SK-N-SH (cell line): ENCODE measurements at regions not wholly inside any gene's neighbourhood (a gene's known extent, or its start where the extent isn't known, plus 50 kb on each side); places are given as distances from the start of the nearest gene placed in this dataset.

Experiments
- CTCF ChIA-PET: fragments of 300-600, 350-600 bp; formaldehyde crosslinking; extraction: SDS; loops from one replicate; lab custom pipeline; 2021; lab: Yijun Ruan, JAX
- POLR2A ChIA-PET: fragments of 350-600 bp; sonication (Branson Sonifier 250); formaldehyde crosslinking; extraction: SDS; loops from one replicate; lab custom pipeline; 2020; ENCODE audit warnings: antibody characterized with exemption, inconsistent platforms; lab: Yijun Ruan, JAX
- DNase-seq: peaks from one replicate; pipeline ENCODE4 v3.0.0; 2012
- H2AFZ ChIP-seq: fragments of 200-600 bp; sonication (generic); 2 replicates; pipeline ENCODE4 v1.8.1; 2016; ENCODE audit warnings: antibody characterized with exemption, mild to moderate bottlenecking, low read depth
- H3F3A ChIP-seq: fragments of 200-600 bp; sonication (generic); replicated peaks from 2 replicates; pipeline ENCODE3; 2016; ENCODE audit warnings: antibody characterized with exemption, mild to moderate bottlenecking; ENCODE audit not compliant: insufficient read depth
- H3K27ac ChIP-seq, 2 experiments: fragments of 200-500 bp in 1 of 2; fragments of 200-600 bp in 1 of 2; sonication (Bioruptor generic) in 1 of 2; sonication (generic), shearing (Covaris generic) in 1 of 2; 2 replicates each; pipeline versions ENCODE4 v1.5.1 to v1.6.1; 2014 to 2016; ENCODE audit warnings: low read depth in 2 of 2, inconsistent platforms in 1 of 2, low read length in 1 of 2, mild to moderate bottlenecking in 1 of 2, mixed read lengths in 1 of 2
- H3K27me3 ChIP-seq: fragments of 200-600 bp; sonication (generic), shearing (Covaris generic); 2 replicates; pipeline ENCODE4 v1.6.1; 2016; ENCODE audit warnings: mixed run types; ENCODE audit not compliant: insufficient read depth
- H3K36me3 ChIP-seq, 2 experiments: fragments of 200-500 bp in 1 of 2; fragments of 200-600 bp in 1 of 2; sonication (Bioruptor generic) in 1 of 2; sonication (generic) in 1 of 2; replicated peaks in 1 of 2; 2 replicates each; pipeline versions ENCODE3 to v1.5.1; 2014 to 2016; ENCODE audit warnings: low read length in 1 of 2, mild to moderate bottlenecking in 1 of 2; ENCODE audit not compliant: insufficient read depth in 2 of 2, control insufficient read depth in 1 of 2
- H3K4me1 ChIP-seq, 2 experiments: fragments of 200-500 bp in 1 of 2; fragments of 200-600 bp in 1 of 2; sonication (Bioruptor generic) in 1 of 2; sonication (generic), shearing (Covaris generic) in 1 of 2; 2 replicates each; pipeline versions ENCODE4 v1.5.1 to v1.6.1; 2014 to 2016; ENCODE audit warnings: low read depth in 1 of 2, low read length in 1 of 2, mixed run types in 1 of 2; ENCODE audit not compliant: insufficient read depth in 2 of 2, control insufficient read depth in 1 of 2
- H3K4me2 ChIP-seq: fragments of 200-600 bp; sonication (generic), shearing (Covaris generic); 2 replicates; pipeline ENCODE4 v1.6.1; 2017; ENCODE audit warnings: mixed run types
- H3K4me3 ChIP-seq, 2 experiments: fragments of 200-500 bp in 1 of 2; fragments of 200-600 bp in 1 of 2; sonication (Bioruptor generic) in 1 of 2; sonication (generic), shearing (Covaris generic) in 1 of 2; 2 replicates each; pipeline versions ENCODE4 v1.5.1 to v1.8.1; 2014 to 2016; ENCODE audit warnings: low read depth in 2 of 2, inconsistent platforms in 1 of 2, low read length in 1 of 2, mild to moderate bottlenecking in 1 of 2, mixed read lengths in 1 of 2, moderate library complexity in 1 of 2
- H3K79me2 ChIP-seq: fragments of 200-600 bp; sonication (generic); 2 replicates; pipeline ENCODE4 v1.8.1; 2017; ENCODE audit warnings: mild to moderate bottlenecking; ENCODE audit not compliant: insufficient read depth
- H3K9ac ChIP-seq: fragments of 200-600 bp; sonication (generic); 2 replicates; pipeline ENCODE4 v1.6.1; 2017; ENCODE audit warnings: mixed run types
- H3K9me2 ChIP-seq: fragments of 200-600 bp; sonication (generic); 2 replicates; pipeline ENCODE4 v1.6.1; 2017; ENCODE audit warnings: mixed run types
- H3K9me3 ChIP-seq: fragments of 200-600 bp; sonication (generic); 2 replicates; pipeline ENCODE4 v1.6.1; 2017; ENCODE audit warnings: mixed run types, mild to moderate bottlenecking, moderate library complexity
- H4K20me1 ChIP-seq: fragments of 200-600 bp; sonication (generic); 2 replicates; pipeline ENCODE4 v1.6.1; 2017; ENCODE audit warnings: mild to moderate bottlenecking, mixed run types; ENCODE audit not compliant: insufficient read depth
- EP300 ChIP-seq, 2 experiments: IDR thresholded peaks; 2 replicates each; pipeline versions ENCODE4 v1.4.0 to v1.6.1; 2012; ENCODE audit warnings: borderline replicate concordance in 1 of 2, low read depth in 1 of 2, low read length in 1 of 2
- EZH2phosphoT487 ChIP-seq: fragments of 200-600 bp; sonication (generic); IDR thresholded peaks from 2 replicates; pipeline ENCODE4 v1.6.1; 2017; ENCODE audit warnings: low read depth, mixed run types, mild to moderate bottlenecking, antibody characterized with exemption, moderate library complexity, borderline replicate concordance
- FOSL2 ChIP-seq: IDR thresholded peaks from 2 replicates; pipeline ENCODE4 v1.4.0; 2012; ENCODE audit warnings: low read depth, mild to moderate bottlenecking, moderate library complexity, borderline replicate concordance
- FOXM1 ChIP-seq: IDR thresholded peaks from 2 replicates; pipeline ENCODE4 v1.4.0; 2012; ENCODE audit warnings: low read depth, mild to moderate bottlenecking
- GABPA ChIP-seq: IDR thresholded peaks from 2 replicates; pipeline ENCODE4 v1.4.0; 2012; ENCODE audit warnings: low read depth, mild to moderate bottlenecking
- GATA2 ChIP-seq: sonication (generic); formaldehyde crosslinking; IDR thresholded peaks from 2 replicates; pipeline ENCODE4 v1.5.0; 2020; ENCODE audit warnings: mild to moderate bottlenecking, missing genetic modification reagents
- JUND ChIP-seq: IDR thresholded peaks from 2 replicates; pipeline ENCODE4 v1.4.0; 2012
- MEF2A ChIP-seq: IDR thresholded peaks from 2 replicates; pipeline ENCODE4 v1.4.0; 2012; ENCODE audit warnings: low read depth, borderline replicate concordance
- MXI1 ChIP-seq: IDR thresholded peaks from 2 replicates; pipeline ENCODE4 v1.6.1; 2012; ENCODE audit warnings: mild to moderate bottlenecking, low read depth, low read length, improper control_type of control experiment
- POLR2AphosphoS5 ChIP-seq: IDR thresholded peaks from 2 replicates; pipeline ENCODE4 v1.6.1; 2012; ENCODE audit warnings: low read depth, low read length
- SMC3 ChIP-seq: IDR thresholded peaks from 2 replicates; pipeline ENCODE4 v1.6.1; 2012; ENCODE audit warnings: low read depth, low read length, improper control_type of control experiment
- YY1 ChIP-seq: IDR thresholded peaks from 2 replicates; pipeline ENCODE4 v1.4.0; 2012; ENCODE audit warnings: low read depth, mild to moderate bottlenecking
- WGBS: methylation state at CpG from one replicate; pipeline ENCODE4 v1.1.6; 2017; ENCODE audit warnings: low lambda C conversion rate; 5-methylcytosine and 5-hydroxymethylcytosine counted together
- TF ChIP-seq, protein P1 (sequence below): fragments of 150-350 bp; IDR thresholded peaks from 2 replicates; pipeline ENCODE4 v1.6.1; 2017; ENCODE audit warnings: antibody characterized with exemption, low read length, low read depth, borderline replicate concordance
- TF ChIP-seq, protein P2 (sequence below): IDR thresholded peaks from 2 replicates; pipeline ENCODE4 v1.6.1; 2012; ENCODE audit warnings: mild to moderate bottlenecking, low read depth, low read length, moderate library complexity

DNA sequence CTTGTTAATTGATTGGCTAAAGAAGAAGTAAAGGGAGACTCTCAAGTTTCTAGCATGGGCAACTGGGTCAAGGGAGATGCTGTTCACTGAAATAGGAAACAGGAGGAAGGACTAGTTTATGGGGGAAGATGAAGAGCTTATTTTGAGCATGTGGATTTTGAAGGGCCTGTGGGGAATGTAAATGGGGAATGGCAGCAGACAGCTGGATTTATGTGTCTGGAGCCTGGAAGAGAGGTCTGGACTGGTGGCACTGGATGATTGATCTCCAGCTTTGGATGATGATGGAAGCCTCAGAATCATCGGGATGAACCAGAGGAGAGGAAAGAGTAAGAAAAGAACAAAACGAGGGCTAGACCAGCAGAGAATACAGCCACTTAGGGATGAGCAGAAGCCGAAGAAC is 54.9 kb upstream of the ENAH start:
- CTCF ChIA-PET, result interaction anchor here (0.6 to 0.8 kb wide), 2 partner anchors 10 to 232 kb away, joined by 3 read pairs; no protein-coding TSS in a partner anchor

DNA sequence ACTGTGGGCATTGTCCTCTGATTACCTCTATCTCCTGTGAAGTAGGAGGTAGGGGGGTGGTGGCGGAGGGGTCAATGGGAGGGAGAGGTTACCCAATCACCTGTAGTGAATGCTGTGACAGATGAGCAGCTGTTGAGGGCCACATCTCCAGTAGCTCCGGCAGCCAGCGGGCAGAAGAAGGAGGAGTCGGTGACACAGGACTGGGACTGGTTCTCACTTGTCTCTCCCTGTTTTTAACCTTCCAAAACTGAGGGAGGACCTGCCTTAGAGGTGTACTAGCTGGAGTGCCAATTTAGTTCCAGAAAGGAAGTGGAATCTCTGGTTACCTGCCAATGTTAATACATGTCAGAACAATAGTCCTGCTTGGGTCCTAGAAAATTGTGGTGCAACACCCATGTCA is 56.2 kb upstream of the ENAH start:
- H3K4me3 ChIP-seq, result no peak overlapping the region

More for the DNA sequence above, 54.9 kb upstream of the ENAH start:
- H3K9me2 ChIP-seq, result no peaks in the 10 kb centered on the region
- H3K27ac ChIP-seq, result no peak overlapping the region
- peaks cover 6% of the 10 kb centered on the region; the same call in 1 of the 2 replicates for H3K79me2 ChIP-seq
- H4K20me1 ChIP-seq, result no peaks in the 10 kb centered on the region
- H3K9ac ChIP-seq, result no peak overlapping the region
- no peak for DNase-seq
- no peaks in the 10 kb centered on the region for H3K9me3 ChIP-seq
- no peaks in the 10 kb centered on the region for H3F3A ChIP-seq
- POLR2A ChIA-PET, result no interaction called here
- H3K36me3 ChIP-seq, result no peaks in the 10 kb centered on the region
- no peak overlapping the region for H3K4me3 ChIP-seq
- H3K4me2 ChIP-seq, result no peak overlapping the region
- WGBS, result 94% methylated on average over 3 of the region's 3 CpGs
- H3K4me1 ChIP-seq, result no peaks in the 10 kb centered on the region
- H3K27me3 ChIP-seq, result no peaks in the 10 kb centered on the region
- H2AFZ ChIP-seq, result no peak overlapping the region
- TF ChIP-seq JUND (no peak), POLR2AphosphoS5 (no peak), FOSL2 (no peak), GATA2 (CRISPR knock-in tag) (no peak), GABPA (no peak), MXI1 (no peak), SMC3 (no peak), EZH2phosphoT487 (no peak), FOXM1 (no peak), MEF2A (no peak)
- TF ChIP-seq, protein P1, sequence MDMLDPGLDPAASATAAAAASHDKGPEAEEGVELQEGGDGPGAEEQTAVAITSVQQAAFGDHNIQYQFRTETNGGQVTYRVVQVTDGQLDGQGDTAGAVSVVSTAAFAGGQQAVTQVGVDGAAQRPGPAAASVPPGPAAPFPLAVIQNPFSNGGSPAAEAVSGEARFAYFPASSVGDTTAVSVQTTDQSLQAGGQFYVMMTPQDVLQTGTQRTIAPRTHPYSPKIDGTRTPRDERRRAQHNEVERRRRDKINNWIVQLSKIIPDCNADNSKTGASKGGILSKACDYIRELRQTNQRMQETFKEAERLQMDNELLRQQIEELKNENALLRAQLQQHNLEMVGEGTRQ, result no peak
- TF ChIP-seq, protein P2, sequence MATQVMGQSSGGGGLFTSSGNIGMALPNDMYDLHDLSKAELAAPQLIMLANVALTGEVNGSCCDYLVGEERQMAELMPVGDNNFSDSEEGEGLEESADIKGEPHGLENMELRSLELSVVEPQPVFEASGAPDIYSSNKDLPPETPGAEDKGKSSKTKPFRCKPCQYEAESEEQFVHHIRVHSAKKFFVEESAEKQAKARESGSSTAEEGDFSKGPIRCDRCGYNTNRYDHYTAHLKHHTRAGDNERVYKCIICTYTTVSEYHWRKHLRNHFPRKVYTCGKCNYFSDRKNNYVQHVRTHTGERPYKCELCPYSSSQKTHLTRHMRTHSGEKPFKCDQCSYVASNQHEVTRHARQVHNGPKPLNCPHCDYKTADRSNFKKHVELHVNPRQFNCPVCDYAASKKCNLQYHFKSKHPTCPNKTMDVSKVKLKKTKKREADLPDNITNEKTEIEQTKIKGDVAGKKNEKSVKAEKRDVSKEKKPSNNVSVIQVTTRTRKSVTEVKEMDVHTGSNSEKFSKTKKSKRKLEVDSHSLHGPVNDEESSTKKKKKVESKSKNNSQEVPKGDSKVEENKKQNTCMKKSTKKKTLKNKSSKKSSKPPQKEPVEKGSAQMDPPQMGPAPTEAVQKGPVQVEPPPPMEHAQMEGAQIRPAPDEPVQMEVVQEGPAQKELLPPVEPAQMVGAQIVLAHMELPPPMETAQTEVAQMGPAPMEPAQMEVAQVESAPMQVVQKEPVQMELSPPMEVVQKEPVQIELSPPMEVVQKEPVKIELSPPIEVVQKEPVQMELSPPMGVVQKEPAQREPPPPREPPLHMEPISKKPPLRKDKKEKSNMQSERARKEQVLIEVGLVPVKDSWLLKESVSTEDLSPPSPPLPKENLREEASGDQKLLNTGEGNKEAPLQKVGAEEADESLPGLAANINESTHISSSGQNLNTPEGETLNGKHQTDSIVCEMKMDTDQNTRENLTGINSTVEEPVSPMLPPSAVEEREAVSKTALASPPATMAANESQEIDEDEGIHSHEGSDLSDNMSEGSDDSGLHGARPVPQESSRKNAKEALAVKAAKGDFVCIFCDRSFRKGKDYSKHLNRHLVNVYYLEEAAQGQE, result no peak

More for the DNA sequence above, 56.2 kb upstream of the ENAH start:
- Histone ChIP-seq H3K27ac (no peak overlapping the region), H3K9me2 (no peaks in the 10 kb centered on the region), H3K9ac (no peak overlapping the region), H3K9me3 (no peaks in the 10 kb centered on the region), H3K36me3 (no peaks in the 10 kb centered on the region), H3K27me3 (no peaks in the 10 kb centered on the region), H3K79me2 (no peaks in the 10 kb centered on the region), H3K4me2 (no peak overlapping the region), H3K4me1 (no peaks in the 10 kb centered on the region), H4K20me1 (no peaks in the 10 kb centered on the region), H2AFZ (no peak overlapping the region), H3F3A (no peaks in the 10 kb centered on the region)
- WGBS, result 100% methylated on average over 3 of the region's 4 CpGs
- POLR2A ChIA-PET, result no interaction called here
- TF ChIP-seq MXI1 (no peak), YY1 (no peak), EP300 (IDR thresholded peaks at IDR 0.05; ENCODE audit: borderline replicate concordance in 1 of 2, low read depth in 1 of 2, low read length in 1 of 2) (no peak)
- TF ChIP-seq, protein P1, result no peak
- no peak for DNase-seq
- CTCF ChIA-PET, result interaction anchor here (0.6 to 0.9 kb wide), 2 partner anchors 27 to 277 kb away, joined by 3 read pairs; no protein-coding TSS in a partner anchor
